ENCODE measurements at regions not wholly inside any gene's neighbourhood (a gene's known extent, or its start where the extent isn't known, plus 50 kb on each side); places are given as distances from the start of the nearest gene placed in this dataset.

GRCh38 chr7:157485361-157485831 lies 148.6 kb downstream of the DNAJB6 start:
- TF ChIP-seq JUND (IDR thresholded peaks at IDR 0.05; ENCODE audit: low read depth), result no peak
- in situ Hi-C loops (cut with HindIII; ENCODE audit: low pct_unique_long_range_greater_than_20kb, low sequenced_read_pairs), result no loop called here
- DNase-seq (ENCODE audit: low read depth in 1 of 2, low spot score in 1 of 2), result no peak

DNA sequence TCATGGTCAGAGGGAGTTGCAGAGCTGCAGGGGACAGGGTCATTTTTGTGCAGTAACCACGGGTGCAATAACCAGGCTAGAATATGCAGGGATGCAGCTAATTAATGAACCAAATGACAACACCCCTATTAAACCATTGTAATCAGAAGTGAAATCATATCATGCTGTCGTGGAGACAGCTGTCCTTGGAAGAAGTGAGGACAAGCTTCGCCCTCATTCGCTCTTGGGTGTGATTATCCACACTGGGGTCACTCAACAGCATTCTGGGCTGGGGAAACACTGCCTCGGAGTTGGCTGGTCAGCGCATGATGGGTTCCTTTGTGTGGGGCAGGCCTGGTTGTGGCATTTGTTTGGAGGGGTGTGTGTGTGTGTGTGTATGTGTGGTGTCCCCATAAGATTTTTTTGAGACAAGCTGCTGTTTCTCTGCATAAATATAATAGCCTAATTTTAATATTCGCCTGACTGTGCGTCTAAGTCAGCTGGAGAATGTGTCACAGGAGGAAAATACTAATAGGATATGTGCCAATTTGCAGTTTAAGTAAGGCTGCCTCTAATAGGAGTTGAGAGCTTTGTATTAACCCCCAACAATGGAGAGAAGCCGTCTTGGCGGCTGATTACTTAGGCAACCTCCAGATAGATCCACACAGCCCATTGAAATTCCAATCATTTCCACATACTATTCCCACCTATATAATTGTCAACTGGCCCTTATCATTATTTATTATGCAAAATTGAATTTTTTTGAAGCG lies 149.4 kb downstream of the DNAJB6 start:
- no peak for TF ChIP-seq JUND (IDR thresholded peaks at IDR 0.05; ENCODE audit: low read depth)
- in situ Hi-C loops (cut with HindIII; ENCODE audit: low pct_unique_long_range_greater_than_20kb, low sequenced_read_pairs), result no loop called here
- DNase-seq (ENCODE audit: low read depth in 1 of 2, low spot score in 1 of 2), result no peak

GRCh38 chr7:157487046-157487770 lies 150.4 kb downstream of the DNAJB6 start:
- DNase-seq (ENCODE audit: low read depth in 1 of 2, low spot score in 1 of 2), result no peak
- TF ChIP-seq JUND (IDR thresholded peaks at IDR 0.05; ENCODE audit: low read depth), result no peak
- in situ Hi-C loops (cut with HindIII; ENCODE audit: low pct_unique_long_range_greater_than_20kb, low sequenced_read_pairs), result no loop called here

GRCh38 chr7:157488281-157488680 lies 151.5 kb downstream of the DNAJB6 start:
- TF ChIP-seq JUND (IDR thresholded peaks at IDR 0.05; ENCODE audit: low read depth), result no peak
- no peak for DNase-seq (ENCODE audit: low read depth in 1 of 2, low spot score in 1 of 2)
- in situ Hi-C loops (cut with HindIII; ENCODE audit: low pct_unique_long_range_greater_than_20kb, low sequenced_read_pairs), result no loop called here

- DNase-seq (ENCODE audit: low read depth in 1 of 2, low spot score in 1 of 2), result no peak
- in situ Hi-C loops (cut with HindIII; ENCODE audit: low pct_unique_long_range_greater_than_20kb, low sequenced_read_pairs), result no loop called here
- TF ChIP-seq JUND (IDR thresholded peaks at IDR 0.05; ENCODE audit: low read depth), result no peak
Measured at GRCh38 chr7:157488966-157489365, 152.2 kb downstream of the DNAJB6 start.

Measured in T47D (cell line).